IPS-20b (cell line): ENCODE measurements at regions not wholly inside any gene's neighbourhood (a gene's known extent, or its start where the extent isn't known, plus 50 kb on each side); places are given as distances from the start of the nearest gene placed in this dataset.

Experiments used
- H3K27ac ChIP-seq: one replicate; pipeline ENCODE4 v1.5.1; 2013; ENCODE audit warnings: low read length
- H3K27me3 ChIP-seq: 2 replicates; pipeline ENCODE4 v1.6.1; 2013; ENCODE audit warnings: mild to moderate bottlenecking, low read length, inconsistent platforms; ENCODE audit not compliant: insufficient read depth
- H3K36me3 ChIP-seq: 2 replicates; pipeline ENCODE4 v1.6.1; 2013; ENCODE audit warnings: low read depth, mild to moderate bottlenecking, inconsistent platforms, low read length, moderate library complexity; ENCODE audit not compliant: insufficient read depth
- H3K4me1 ChIP-seq: 2 replicates; pipeline ENCODE4 v1.6.1; 2013; ENCODE audit warnings: mild to moderate bottlenecking, control low read depth, inconsistent platforms, low read length, moderate library complexity; ENCODE audit not compliant: insufficient read depth
- H3K4me3 ChIP-seq: 2 replicates; pipeline ENCODE4 v1.5.1; 2013; ENCODE audit warnings: mild to moderate bottlenecking, low read length, inconsistent platforms
- H3K9ac ChIP-seq: 2 replicates; pipeline ENCODE4 v1.6.1; 2013; ENCODE audit warnings: low read depth, mild to moderate bottlenecking, inconsistent platforms, low read length, moderate library complexity
- H3K9me3 ChIP-seq: 2 replicates; pipeline ENCODE4 v1.6.1; 2013; ENCODE audit warnings: mild to moderate bottlenecking, low read depth, low read length, inconsistent platforms; ENCODE audit not compliant: insufficient read depth

GRCh38 chr2:238553159-238553558 lies 126.4 kb downstream of the ASB1 start:
- Histone ChIP-seq H3K27ac (no peak overlapping the region), H3K9ac (no peak overlapping the region), H3K27me3 (no peaks in the 10 kb centered on the region; the same call in 1 of the 2 replicates), H3K9me3 (peaks cover 16% of the 10 kb centered on the region), H3K4me1 (no peaks in the 10 kb centered on the region), H3K4me3 (no peak overlapping the region), H3K36me3 (no peaks in the 10 kb centered on the region)

DNA sequence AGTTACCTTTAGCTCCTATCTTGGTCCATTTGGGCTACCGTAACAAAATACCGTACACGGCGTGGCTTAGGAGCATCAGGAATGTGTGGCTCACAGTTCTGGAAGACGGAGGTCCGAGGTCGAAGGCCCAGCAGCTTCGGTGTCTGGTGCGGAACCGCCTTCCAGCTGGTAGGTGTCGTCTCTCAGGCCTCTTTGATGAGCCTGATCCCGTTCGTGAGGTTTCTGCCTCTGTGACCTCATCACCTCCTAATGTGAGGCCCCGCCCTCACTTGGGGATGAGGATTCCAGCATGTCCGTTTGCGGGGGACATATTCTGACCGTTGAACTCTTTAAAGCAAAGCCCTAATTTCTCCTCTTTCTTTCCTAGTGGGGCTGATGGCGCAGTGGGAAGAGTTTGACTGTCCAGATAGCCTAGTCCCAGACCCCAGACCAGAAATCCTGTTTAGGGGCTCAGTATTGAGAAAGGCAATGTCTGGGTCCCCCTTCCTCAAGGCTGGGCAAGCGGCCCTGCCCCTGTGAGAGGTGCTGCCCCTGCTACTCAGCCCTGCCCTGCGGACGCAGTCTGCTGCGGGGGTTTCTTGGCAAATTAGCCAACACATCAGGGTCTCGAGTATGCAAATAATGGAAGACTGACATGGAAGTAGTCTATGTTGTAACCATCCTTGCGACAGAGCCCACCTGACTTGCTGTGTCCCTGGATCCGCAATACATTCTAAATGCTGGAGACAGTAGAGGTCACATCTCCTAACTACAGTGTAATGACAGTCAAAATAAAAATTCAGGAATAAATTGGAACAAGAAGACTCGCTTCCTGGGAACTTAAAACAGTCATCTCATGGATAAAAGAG lies 128.0 kb downstream of the ASB1 start:
- Histone ChIP-seq H3K27me3 (no peaks in the 10 kb centered on the region; the same call in 1 of the 2 replicates), H3K9me3 (peaks cover 12% of the 10 kb centered on the region), H3K9ac (no peak overlapping the region), H3K4me3 (peak overlapping the region; percentile 58; the same call in 1 of the 2 replicates), H3K36me3 (no peaks in the 10 kb centered on the region), H3K4me1 (no peaks in the 10 kb centered on the region), H3K27ac (no peak overlapping the region)

- H3K9me3 ChIP-seq: peaks cover 4% of the 10 kb centered on the region
- H3K4me1 ChIP-seq: no peaks in the 10 kb centered on the region
- no peaks in the 10 kb centered on the region; the same call in 1 of the 2 replicates for H3K27me3 ChIP-seq
- H3K36me3 ChIP-seq: no peaks in the 10 kb centered on the region
- no peak overlapping the region for H3K4me3 ChIP-seq
- no peak overlapping the region for H3K27ac ChIP-seq
- H3K9ac ChIP-seq: no peak overlapping the region
These were observed 129.2 kb downstream of the ASB1 start for GRCh38 chr2:238555786-238556542.

- Histone ChIP-seq H3K4me3 (no peak overlapping the region), H3K9ac (no peak overlapping the region), H3K9me3 (no peaks in the 10 kb centered on the region), H3K36me3 (no peaks in the 10 kb centered on the region), H3K27me3 (no peaks in the 10 kb centered on the region; the same call in 1 of the 2 replicates), H3K4me1 (no peaks in the 10 kb centered on the region), H3K27ac (no peak overlapping the region)
These were observed 130.7 kb downstream of the ASB1 start for GRCh38 chr2:238557431-238557830.

DNA sequence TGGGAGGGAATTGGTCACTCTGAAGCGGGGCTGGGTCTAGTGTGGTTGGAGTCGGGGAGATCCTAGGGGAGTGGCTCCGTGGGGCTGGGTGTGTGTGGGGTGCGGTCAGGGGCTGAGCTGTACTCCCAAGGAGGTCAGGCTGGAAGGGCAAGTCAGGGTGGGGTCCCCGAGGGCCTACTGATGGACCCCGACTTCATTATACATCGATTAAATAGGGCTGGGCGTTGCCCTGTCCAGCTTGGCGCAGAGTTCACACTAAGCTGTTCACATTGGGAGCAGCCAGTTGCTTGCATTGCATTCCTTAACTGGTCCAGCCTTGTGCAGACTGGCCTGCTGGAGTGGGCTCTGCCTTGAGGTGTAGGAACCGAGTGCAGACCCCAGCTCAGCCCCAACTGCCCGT lies 131.2 kb downstream of the ASB1 start:
- no peaks in the 10 kb centered on the region; the same call in 1 of the 2 replicates for H3K27me3 ChIP-seq

DNA sequence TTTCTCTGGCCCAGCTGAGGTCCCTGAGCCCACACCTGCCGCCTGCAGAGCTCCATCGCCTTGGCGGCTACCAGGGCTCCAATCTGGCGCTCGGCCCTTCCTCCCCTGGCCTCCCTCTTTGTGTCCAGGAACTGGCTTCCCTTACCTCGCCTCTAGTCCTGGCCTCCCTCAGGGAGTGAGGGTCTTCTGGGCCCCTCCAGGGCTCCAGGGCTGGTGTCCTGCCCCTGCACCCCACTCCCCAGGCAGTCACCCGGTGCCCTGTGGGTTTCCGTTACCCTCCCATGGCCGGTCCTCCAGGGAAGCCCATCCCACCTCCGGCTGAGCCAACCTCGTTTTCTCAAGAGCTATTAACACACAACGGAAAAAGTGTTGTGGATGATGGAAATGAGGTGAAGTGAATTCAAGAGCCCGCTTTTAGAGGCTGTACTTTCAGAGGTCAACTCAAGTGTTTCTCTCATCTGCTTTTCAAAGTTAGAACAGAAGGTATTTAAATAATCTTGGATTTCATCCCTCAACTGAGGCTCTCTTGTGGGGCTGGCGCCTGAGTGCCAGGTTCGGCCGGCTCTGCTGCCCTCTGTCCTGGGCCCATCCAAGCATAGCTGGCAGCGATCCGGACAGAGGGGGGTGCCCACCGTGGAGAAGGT lies 131.9 kb downstream of the ASB1 start:
- no peak overlapping the region for H3K27ac ChIP-seq
- H3K4me3 ChIP-seq: no peak overlapping the region
- no peak overlapping the region for H3K9ac ChIP-seq
- H3K9me3 ChIP-seq: no peaks in the 10 kb centered on the region
- no peaks in the 10 kb centered on the region for H3K36me3 ChIP-seq
- no peaks in the 10 kb centered on the region; the same call in 1 of the 2 replicates for H3K27me3 ChIP-seq
- H3K4me1 ChIP-seq: no peaks in the 10 kb centered on the region

More for the DNA sequence above, 131.2 kb downstream of the ASB1 start:
- Histone ChIP-seq H3K9ac (no peak overlapping the region), H3K4me3 (no peak overlapping the region), H3K27ac (no peak overlapping the region), H3K36me3 (no peaks in the 10 kb centered on the region), H3K9me3 (no peaks in the 10 kb centered on the region), H3K4me1 (no peaks in the 10 kb centered on the region)

GRCh38 chr2:238560234-238560633 lies 133.5 kb downstream of the ASB1 start:
- H3K27me3 ChIP-seq: no peaks in the 10 kb centered on the region; the same call in 1 of the 2 replicates
- H3K4me3 ChIP-seq: no peak overlapping the region
- H3K9me3 ChIP-seq: no peaks in the 10 kb centered on the region
- H3K4me1 ChIP-seq: no peaks in the 10 kb centered on the region
- no peaks in the 10 kb centered on the region for H3K36me3 ChIP-seq
- H3K27ac ChIP-seq: no peak overlapping the region
- no peak overlapping the region for H3K9ac ChIP-seq

GRCh38 chr2:238561230-238561629 lies 134.5 kb downstream of the ASB1 start:
- H3K27ac ChIP-seq: no peak overlapping the region
- no peaks in the 10 kb centered on the region for H3K4me1 ChIP-seq
- H3K36me3 ChIP-seq: no peaks in the 10 kb centered on the region
- no peak overlapping the region for H3K4me3 ChIP-seq
- no peak overlapping the region for H3K9ac ChIP-seq
- no peaks in the 10 kb centered on the region for H3K9me3 ChIP-seq
- H3K27me3 ChIP-seq: no peaks in the 10 kb centered on the region

- Histone ChIP-seq H3K4me1 (no peaks in the 10 kb centered on the region), H3K27ac (no peak overlapping the region), H3K36me3 (no peaks in the 10 kb centered on the region)
These were observed 135.7 kb downstream of the ASB1 start for GRCh38 chr2:238562446-238562845.

DNA sequence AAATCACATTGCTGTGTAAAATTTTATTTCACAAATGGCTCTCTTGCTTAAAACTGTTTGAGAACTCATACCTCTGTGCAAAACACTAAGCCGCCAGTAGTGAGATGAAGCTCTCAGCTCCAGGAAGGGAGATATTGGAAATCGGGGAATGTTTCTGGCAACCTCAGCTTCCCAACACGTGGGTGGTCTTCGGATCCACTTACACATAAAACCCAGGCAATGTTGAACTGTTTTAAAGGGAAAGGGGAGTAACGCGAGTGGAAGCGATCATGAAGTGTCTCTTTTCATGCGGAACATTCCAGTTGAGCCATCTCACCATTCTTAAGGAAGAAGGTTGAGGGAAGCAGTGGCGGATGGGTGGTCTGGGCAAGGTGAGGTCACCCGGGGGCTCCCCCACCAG lies 136.8 kb downstream of the ASB1 start:
- H3K36me3 ChIP-seq: no peaks in the 10 kb centered on the region
- H3K27me3 ChIP-seq: no peaks in the 10 kb centered on the region
- no peaks in the 10 kb centered on the region for H3K9me3 ChIP-seq
- no peak overlapping the region for H3K27ac ChIP-seq
- no peak overlapping the region for H3K4me3 ChIP-seq
- H3K9ac ChIP-seq: no peak overlapping the region
- H3K4me1 ChIP-seq: no peaks in the 10 kb centered on the region

More at GRCh38 chr2:238562446-238562845, 135.7 kb downstream of the ASB1 start:
- H3K27me3 ChIP-seq: no peaks in the 10 kb centered on the region
- no peak overlapping the region for H3K4me3 ChIP-seq
- no peak overlapping the region for H3K9ac ChIP-seq
- H3K9me3 ChIP-seq: no peaks in the 10 kb centered on the region

- no peak overlapping the region for H3K4me3 ChIP-seq
- no peak overlapping the region for H3K27ac ChIP-seq
- no peaks in the 10 kb centered on the region for H3K27me3 ChIP-seq
- no peaks in the 10 kb centered on the region for H3K9me3 ChIP-seq
- no peaks in the 10 kb centered on the region for H3K36me3 ChIP-seq
- H3K4me1 ChIP-seq: no peaks in the 10 kb centered on the region
- no peak overlapping the region for H3K9ac ChIP-seq
These were observed 137.7 kb downstream of the ASB1 start for GRCh38 chr2:238564286-238564920.
